ENCODE measurements at regions not wholly inside any gene's neighbourhood (a gene's known extent, or its start where the extent isn't known, plus 50 kb on each side); places are given as distances from the start of the nearest gene placed in this dataset.
"Not testable (repeated sequence)": the region's sequence is repeated elsewhere in the genome, so short reads cannot be mapped to it uniquely, and the experiment has no call there.

GRCh38 chr15:92753591-92753990 lies 98.0 kb upstream of the FAM174B start:
- no peak for DNase-seq (ENCODE audit: low read depth in 3 of 3)

GRCh38 chr15:92763459-92763858 lies 107.9 kb upstream of the FAM174B start:
- no peak for DNase-seq (ENCODE audit: low read depth in 3 of 3)

- not testable (repeated sequence) for DNase-seq (ENCODE audit: low read depth in 3 of 3)
Observed at GRCh38 chr15:92768131-92768530, 112.6 kb upstream of the FAM174B start.

GRCh38 chr15:92770641-92771040 lies 115.1 kb upstream of the FAM174B start:
- no peak for DNase-seq (ENCODE audit: low read depth in 3 of 3)

- no peak for DNase-seq (ENCODE audit: low read depth in 3 of 3)
Observed at GRCh38 chr15:92772061-92772460, 116.5 kb upstream of the FAM174B start.

- DNase-seq (ENCODE audit: low read depth in 3 of 3) = no peak
Observed at GRCh38 chr15:92772626-92773244, 117.2 kb upstream of the FAM174B start.

- no peak for DNase-seq (ENCODE audit: low read depth in 3 of 3)
Observed at GRCh38 chr15:92773340-92773739, 117.8 kb upstream of the FAM174B start.

- no peak for DNase-seq (ENCODE audit: low read depth in 3 of 3)
Observed at GRCh38 chr15:92779874-92780273, 120.2 kb upstream of the CHD2 start.

- no peak for DNase-seq (ENCODE audit: low read depth in 3 of 3)
Observed at GRCh38 chr15:92780843-92781242, 119.3 kb upstream of the CHD2 start.

- DNase-seq (ENCODE audit: low read depth in 3 of 3) = no peak
Observed at GRCh38 chr15:92781925-92782453, 118.1 kb upstream of the CHD2 start.

- DNase-seq (ENCODE audit: low read depth in 3 of 3) = no peak
Observed at GRCh38 chr15:92787116-92787515, 113.0 kb upstream of the CHD2 start.

- no peak for DNase-seq (ENCODE audit: low read depth in 3 of 3)
Observed at GRCh38 chr15:92788196-92788595, 111.9 kb upstream of the CHD2 start.

- DNase-seq (ENCODE audit: low read depth in 3 of 3) = not testable (repeated sequence)
Observed at GRCh38 chr15:92788793-92789192, 111.3 kb upstream of the CHD2 start.

- no peak for DNase-seq (ENCODE audit: low read depth in 3 of 3)
Observed at GRCh38 chr15:92796161-92796611, 103.9 kb upstream of the CHD2 start.

- no peak for DNase-seq (ENCODE audit: low read depth in 3 of 3)
Observed at GRCh38 chr15:92797168-92798052, 102.7 kb upstream of the CHD2 start.

GRCh38 chr15:92800013-92800412 lies 100.1 kb upstream of the CHD2 start:
- DNase-seq (ENCODE audit: low read depth in 3 of 3) = no peak

- not testable (repeated sequence) for DNase-seq (ENCODE audit: low read depth in 3 of 3)
Observed at GRCh38 chr15:92800416-92801055, 99.6 kb upstream of the CHD2 start.

- not testable (repeated sequence) for DNase-seq (ENCODE audit: low read depth in 3 of 3)
Observed at GRCh38 chr15:92801056-92801773, 98.9 kb upstream of the CHD2 start.

- DNase-seq (ENCODE audit: low read depth in 3 of 3) = no peak
Observed at GRCh38 chr15:92801774-92802464, 98.2 kb upstream of the CHD2 start.

GRCh38 chr15:92803536-92803851 lies 96.6 kb upstream of the CHD2 start:
- DNase-seq (ENCODE audit: low read depth in 3 of 3) = no peak

Measured in stimulated activated CD4-positive, alpha-beta T cell treated with anti-CD3 and anti-CD28 coated beads, TNF-alpha, amount 100 ng/mL, for 48 hours (primary cell).